ENCODE measurements at regions not wholly inside any gene's neighbourhood (a gene's known extent, or its start where the extent isn't known, plus 50 kb on each side); places are given as distances from the start of the nearest gene placed in this dataset.
A peak's percentile ranks its signal among the peaks of the same experiment; 100 is the strongest.

GRCh38 chr11:27865105-27865504 lies 164.8 kb upstream of the BDNF start:
- ChIA-PET CTCF (ENCODE audit: partially characterized antibody) (interaction anchor here (1.7 to 2.2 kb wide), 2 partner anchors 14 to 26 kb away, joined by 4 to 5 read pairs; no protein-coding TSS in a partner anchor), POLR2A (ENCODE audit: partially characterized antibody) (interaction anchor here (1.9 kb wide), 1 partner anchor 10 kb away, joined by 4 read pairs; no protein-coding TSS in a partner anchor)
- Histone ChIP-seq H2BK15ac (ENCODE audit: low read length) (no peak overlapping the region), H3K23me2 (ENCODE audit: low read depth, low read length) (no peaks in the 10 kb centered on the region), H3K18ac (ENCODE audit: extremely low read depth, low read length) (no peak overlapping the region), H2BK20ac (ENCODE audit: low read length) (no peak overlapping the region), H2AFZ (ENCODE audit: low read length) (no peak overlapping the region), H3K4me1 (replicated peaks in 1 of 4; ENCODE audit: control insufficient read depth in 3 of 4, insufficient read depth in 4 of 4, low read length in 3 of 4) (no peaks in the 10 kb centered on the region), H3K4me2 (ENCODE audit: insufficient read depth in 1 of 2, low read depth in 2 of 2, low read length in 2 of 2) (no peak overlapping the region), H4K20me1 (replicated peaks in 1 of 2; ENCODE audit: control insufficient read depth in 1 of 2, insufficient read depth in 2 of 2, low read length in 2 of 2) (no peaks in the 10 kb centered on the region), H3K9me3 (ENCODE audit: insufficient read depth in 2 of 2, low read depth in 1 of 2, low read length in 1 of 2) (no peaks in the 10 kb centered on the region), H3K4me3 (ENCODE audit: extremely low read depth in 1 of 4, insufficient read depth in 2 of 4, low read depth in 3 of 4, low read length in 4 of 4) (no peak overlapping the region), H3K36me3 (ENCODE audit: control insufficient read depth in 2 of 4, insufficient read depth in 4 of 4, low read length in 3 of 4) (no peaks in the 10 kb centered on the region), H4K5ac (ENCODE audit: insufficient read length, low read depth, low read length) (no peak overlapping the region), H4K8ac (ENCODE audit: extremely low read depth, insufficient read depth, low read length) (no peak overlapping the region), H4K91ac (replicated peaks; ENCODE audit: insufficient read length, low read length) (no peak overlapping the region), H2BK5ac (ENCODE audit: low read depth, low read length) (no peak overlapping the region; the same call in 1 of the 2 replicates), H3K23ac (ENCODE audit: insufficient read length) (no peak overlapping the region), H3K79me1 (ENCODE audit: low read depth, low read length) (no peaks in the 10 kb centered on the region), H3K27me3 (replicated peaks in 1 of 4; ENCODE audit: control insufficient read depth in 3 of 4, extremely low read depth in 1 of 4, insufficient read depth in 3 of 4, low read length in 3 of 4) (no peaks in the 10 kb centered on the region), H3K56ac (replicated peaks; ENCODE audit: insufficient read length, low read depth, low read length) (no peak overlapping the region), H3K9ac (replicated peaks in 1 of 4; ENCODE audit: extremely low read depth in 1 of 4, low read depth in 3 of 4, low read length in 3 of 4) (no peak overlapping the region), H2BK12ac (ENCODE audit: low read depth, low read length) (no peak overlapping the region), H2AK5ac (ENCODE audit: low read depth, low read length) (no peak overlapping the region), H3K79me2 (ENCODE audit: control insufficient read depth in 1 of 2, insufficient read depth in 2 of 2, low read length in 2 of 2) (no peaks in the 10 kb centered on the region), H3K14ac (ENCODE audit: insufficient read length) (no peak overlapping the region), H3K27ac (ENCODE audit: low read depth, low read length) (no peak overlapping the region), H3K4ac (replicated peaks; ENCODE audit: insufficient read length, low read depth, low read length) (no peak overlapping the region), H2BK120ac (replicated peaks; ENCODE audit: low read depth, low read length) (no peak overlapping the region)
- DNase-seq (ENCODE audit: low read depth in 1 of 2, low spot score in 2 of 2) (no peak), FAIRE-seq (no peak)
- TF ChIP-seq RNF2 (IDR thresholded peaks at IDR 0.05; ENCODE audit: borderline replicate concordance, low read depth, low read length, missing control alignments, poor library complexity, severe bottlenecking) (no peak), RAD21 (IDR thresholded peaks at IDR 0.05 in 1 of 2, conservative IDR thresholded peaks at IDR 0.05 in 1 of 2; ENCODE audit: low read depth in 2 of 2, low read length in 2 of 2) (peak; percentile 44 to 55)
- whole genome bisulfite sequencing, 2 experiments (ENCODE audit: extremely low coverage in 1 of 2, insufficient coverage in 1 of 2, insufficient read length in 1 of 2, insufficient replicate concordance in 2 of 2, low coverage in 1 of 2, low lambda C conversion rate in 2 of 2, missing lambda C conversion rate in 1 of 2): 92% methylated on average over 3 of the region's 3 CpGs; no CpG with 5 or more reads in 1 of the 2 experiments
